G401 (cell line): ENCODE measurements at regions not wholly inside any gene's neighbourhood (a gene's known extent, or its start where the extent isn't known, plus 50 kb on each side); places are given as distances from the start of the nearest gene placed in this dataset.

Source experiments
- DNase-seq: peaks from one replicate; pipeline ENCODE4 v3.0.0-alpha.2; 2015; ENCODE audit warnings: low spot score
- in situ Hi-C: cut with HindIII; loops from 2 replicates; pipeline ENCODE4 v1.10.0; 2016; ENCODE audit warnings: low sequenced_read_pairs, mixed read lengths

GRCh38 chr1:193676996-193677549 lies 490.7 kb upstream of the B3GALT2 start:
- DNase-seq, result no peak
- in situ Hi-C loops, result no loop called here

DNA sequence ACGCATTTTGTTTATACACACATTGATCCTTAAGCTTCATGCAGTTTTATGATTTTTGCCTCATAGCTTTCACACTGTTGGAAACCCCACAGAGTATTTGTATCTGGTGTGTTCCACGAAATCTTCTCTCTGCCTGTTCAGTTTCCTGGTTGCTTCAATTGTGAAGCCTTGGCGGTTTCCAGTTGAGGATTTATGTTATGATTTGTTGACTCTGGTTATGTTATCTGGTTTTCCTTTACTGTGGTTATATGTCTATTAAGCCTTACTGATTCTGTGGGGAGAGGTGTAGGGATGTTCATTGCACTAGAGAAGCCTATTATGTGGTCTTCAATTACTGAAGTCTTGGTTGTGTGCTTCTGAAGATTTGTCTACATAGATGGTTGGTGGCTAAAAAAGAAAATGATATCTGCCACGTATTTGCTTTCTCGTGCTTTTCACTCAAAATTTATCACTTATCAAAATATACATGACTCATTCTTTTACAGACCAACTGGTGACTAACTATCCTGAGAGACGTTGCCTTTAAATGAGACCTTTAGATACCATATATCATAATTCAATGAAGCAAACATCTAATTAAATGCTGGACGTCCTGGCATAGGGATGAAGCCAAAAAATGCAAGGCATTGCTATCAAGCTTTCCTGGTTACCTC lies 488.0 kb upstream of the B3GALT2 start:
- in situ Hi-C loops, result no loop called here
- no peak for DNase-seq

- in situ Hi-C loops, result no loop called here
- DNase-seq, result no peak
Observed at GRCh38 chr1:193666485-193667083, 480.2 kb upstream of the B3GALT2 start.

DNA sequence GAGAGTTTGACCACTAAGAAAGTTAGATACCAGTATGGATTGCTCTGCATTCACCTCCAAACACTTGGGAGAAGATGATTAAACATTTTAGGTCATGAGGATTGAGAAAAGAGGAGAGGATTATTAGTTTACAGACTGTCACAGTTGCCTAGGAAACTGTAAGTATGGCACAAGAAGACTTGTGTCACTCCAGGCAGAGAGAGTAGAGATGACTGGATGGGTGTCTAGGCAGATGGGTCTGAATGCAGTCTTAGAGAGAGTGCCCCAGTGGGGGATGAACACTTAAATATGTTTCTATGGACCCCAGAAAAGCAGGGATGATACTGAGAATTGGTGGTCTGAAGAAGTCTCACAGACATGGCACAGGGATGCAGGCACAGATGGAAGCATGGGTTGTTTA lies 477.6 kb upstream of the B3GALT2 start:
- DNase-seq, result no peak
- in situ Hi-C loops, result no loop called here

GRCh38 chr1:193662030-193662429 lies 475.6 kb upstream of the B3GALT2 start:
- in situ Hi-C loops, result no loop called here
- DNase-seq, result no peak

- in situ Hi-C loops, result no loop called here
- no peak for DNase-seq
Observed at GRCh38 chr1:193661385-193661784, 475.0 kb upstream of the B3GALT2 start.

DNA sequence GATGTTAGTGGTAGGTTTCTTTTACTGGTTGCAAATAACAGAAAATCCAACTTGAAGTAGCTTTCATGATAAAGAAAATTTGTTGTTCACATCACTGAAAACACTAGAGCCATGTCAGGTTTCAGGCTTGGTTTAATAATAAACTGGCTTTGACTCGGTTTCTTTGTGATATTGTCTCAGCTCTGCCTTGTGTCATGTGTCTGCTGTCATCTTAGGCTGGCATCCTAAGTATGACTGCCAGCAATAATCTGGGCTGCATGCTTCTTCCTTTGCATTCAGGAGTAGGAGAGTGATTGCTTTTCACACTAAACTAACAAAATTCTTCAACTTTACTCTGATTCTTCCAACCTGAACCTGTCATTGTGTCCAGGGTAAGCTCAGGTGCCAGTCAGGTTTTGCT lies 474.0 kb upstream of the B3GALT2 start:
- no peak for DNase-seq
- in situ Hi-C loops, result no loop called here

DNA sequence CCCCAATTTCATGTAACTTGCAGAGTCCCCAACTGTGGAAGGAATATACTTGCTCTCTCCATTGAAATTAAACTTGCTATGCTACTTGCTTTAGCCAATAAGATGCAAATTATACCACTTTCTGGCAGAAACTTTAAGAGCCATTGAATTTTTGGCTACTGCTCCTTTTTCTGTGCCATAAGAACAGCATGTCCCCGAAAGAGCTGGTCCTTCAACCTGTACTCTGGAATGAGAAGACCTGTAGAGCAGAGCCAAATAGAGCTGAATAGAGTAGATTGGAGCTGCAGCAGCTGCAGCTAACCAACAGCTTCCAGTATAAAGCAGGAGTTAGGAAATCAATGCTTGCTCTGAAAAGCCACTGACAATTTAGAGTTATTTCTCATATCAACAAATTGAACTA lies 472.3 kb upstream of the B3GALT2 start:
- no peak for DNase-seq
- in situ Hi-C loops, result no loop called here

GRCh38 chr1:193658081-193658480 lies 471.7 kb upstream of the B3GALT2 start:
- in situ Hi-C loops, result no loop called here
- no peak for DNase-seq

DNA sequence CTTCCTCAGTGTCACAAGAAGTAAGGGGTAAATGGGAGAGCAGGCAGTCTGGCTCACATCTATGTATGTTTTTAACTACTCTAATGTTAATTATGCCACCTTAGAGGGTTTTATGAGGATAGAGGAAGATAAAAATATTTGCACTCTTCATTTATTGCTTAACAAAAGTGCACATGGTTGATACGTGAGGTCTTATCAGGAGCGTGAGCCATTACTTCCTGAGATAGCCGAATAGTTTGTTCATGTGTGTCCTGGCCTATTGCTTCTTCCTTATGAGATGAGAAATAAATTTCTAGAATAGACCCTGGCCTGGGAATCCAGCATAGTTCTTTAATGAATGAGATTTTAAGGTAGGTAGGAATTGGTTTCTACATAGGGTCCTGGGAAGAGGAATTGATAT lies 471.1 kb upstream of the B3GALT2 start:
- no peak for DNase-seq
- in situ Hi-C loops, result no loop called here

GRCh38 chr1:193656841-193657240 lies 470.4 kb upstream of the B3GALT2 start:
- in situ Hi-C loops, result no loop called here
- DNase-seq, result no peak

- DNase-seq, result no peak
- in situ Hi-C loops, result no loop called here
Observed at GRCh38 chr1:193654951-193655735, 468.7 kb upstream of the B3GALT2 start.

GRCh38 chr1:193649587-193649986 lies 463.2 kb upstream of the B3GALT2 start:
- no peak for DNase-seq
- in situ Hi-C loops, result no loop called here

GRCh38 chr1:193634876-193635275 lies 448.5 kb upstream of the B3GALT2 start:
- in situ Hi-C loops, result no loop called here
- no peak for DNase-seq

DNA sequence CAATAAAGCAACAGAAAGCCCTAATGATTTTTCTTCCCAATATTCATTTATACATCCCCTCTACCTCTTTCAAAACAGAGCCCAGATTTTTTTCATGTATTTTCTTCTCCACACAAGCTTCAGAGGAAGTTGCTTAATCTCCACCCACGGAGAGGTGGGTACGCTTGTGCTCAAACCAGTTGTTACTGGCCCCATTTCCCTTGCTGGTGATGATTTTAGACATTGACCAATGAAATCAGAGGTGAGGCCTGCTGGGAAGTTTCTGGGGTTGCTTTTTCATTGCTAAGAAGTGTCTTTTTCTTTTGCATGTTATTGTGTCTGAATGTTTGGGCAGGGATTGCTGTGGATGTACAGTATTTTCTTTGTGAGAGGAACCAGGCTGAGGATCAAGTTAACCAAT lies 448.1 kb upstream of the B3GALT2 start:
- in situ Hi-C loops, result no loop called here
- no peak for DNase-seq

DNA sequence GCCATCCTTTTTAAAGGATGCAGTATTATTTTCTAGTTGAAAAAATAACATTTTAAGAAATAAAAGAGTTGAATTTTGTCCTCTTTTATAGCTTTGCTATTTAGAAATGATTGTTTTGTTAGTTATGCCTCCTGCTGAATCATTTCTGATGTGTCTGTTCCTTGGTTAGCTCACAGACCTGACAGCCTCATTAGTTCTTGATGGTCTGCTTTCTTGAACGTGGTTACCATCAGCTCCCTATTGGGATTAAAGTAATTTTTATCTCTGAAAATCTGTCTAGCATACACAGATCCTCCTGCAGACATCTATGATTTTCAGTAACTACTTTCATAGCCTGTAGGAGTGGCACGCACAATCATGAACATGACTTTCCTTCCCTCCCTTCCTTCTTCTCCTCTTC lies 447.6 kb upstream of the B3GALT2 start:
- in situ Hi-C loops, result no loop called here
- no peak for DNase-seq

GRCh38 chr1:193633093-193633492 lies 446.7 kb upstream of the B3GALT2 start:
- no peak for DNase-seq
- in situ Hi-C loops, result no loop called here

GRCh38 chr1:193631306-193631705 lies 444.9 kb upstream of the B3GALT2 start:
- no peak for DNase-seq
- in situ Hi-C loops, result no loop called here

- DNase-seq, result no peak
- in situ Hi-C loops, result no loop called here
Observed at GRCh38 chr1:193629875-193630274, 443.5 kb upstream of the B3GALT2 start.

GRCh38 chr1:193626695-193627094 lies 440.3 kb upstream of the B3GALT2 start:
- in situ Hi-C loops, result no loop called here
- no peak for DNase-seq
